Prostate gland (tissue), 2 donors: ENCODE measurements at regions not wholly inside any gene's neighbourhood (a gene's known extent, or its start where the extent isn't known, plus 50 kb on each side); places are given as distances from the start of the nearest gene placed in this dataset.
A peak's percentile ranks its signal among the peaks of the same experiment; 100 is the strongest.

ENCODE experiments used
- POLR2A ChIP-seq: fragments of 450-650 bp; IDR thresholded peaks from one replicate; pipeline ENCODE4 v1.6.1; 2016; ENCODE audit warnings: antibody characterized with exemption, mild to moderate bottlenecking
- POLR2AphosphoS5 ChIP-seq: sonication (generic); formaldehyde crosslinking; IDR thresholded peaks from one replicate; pipeline ENCODE4 v1.6.1; 2017; ENCODE audit warnings: antibody characterized with exemption
- TF ChIP-seq, protein P1 (sequence below), 4 experiments: fragments of 200-600 bp in 2 of 4; fragments of 450-650 bp in 2 of 4; sonication (generic) in 2 of 4; IDR thresholded peaks; 1 replicate in 3 of 4; 2 replicates in 1 of 4; pipeline ENCODE4 v1.5.1; 2016 to 2019; ENCODE audit warnings: antibody characterized with exemption in 4 of 4, mild to moderate bottlenecking in 2 of 4, moderate library complexity in 2 of 4

DNA sequence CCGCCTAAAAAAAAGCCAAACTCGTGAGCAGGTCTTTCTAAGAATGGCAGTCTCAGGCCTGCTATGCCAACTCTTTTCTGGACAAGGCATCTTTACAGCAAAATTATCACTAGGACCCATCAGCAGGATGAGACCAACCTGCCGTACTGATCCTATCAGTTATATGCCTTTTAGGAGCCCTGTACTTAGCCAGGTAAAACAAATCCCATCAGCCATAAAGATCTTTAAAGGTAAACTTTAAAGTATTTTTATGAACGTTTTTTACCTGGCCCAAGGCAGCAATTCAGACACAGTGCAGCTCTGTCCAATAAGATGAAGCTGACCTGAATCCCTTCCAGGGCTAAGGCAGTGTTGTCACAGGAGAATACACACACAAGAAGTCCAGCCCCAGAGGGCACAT lies 51.3 kb upstream of the TGM3 start:
- TF ChIP-seq, protein P1, sequence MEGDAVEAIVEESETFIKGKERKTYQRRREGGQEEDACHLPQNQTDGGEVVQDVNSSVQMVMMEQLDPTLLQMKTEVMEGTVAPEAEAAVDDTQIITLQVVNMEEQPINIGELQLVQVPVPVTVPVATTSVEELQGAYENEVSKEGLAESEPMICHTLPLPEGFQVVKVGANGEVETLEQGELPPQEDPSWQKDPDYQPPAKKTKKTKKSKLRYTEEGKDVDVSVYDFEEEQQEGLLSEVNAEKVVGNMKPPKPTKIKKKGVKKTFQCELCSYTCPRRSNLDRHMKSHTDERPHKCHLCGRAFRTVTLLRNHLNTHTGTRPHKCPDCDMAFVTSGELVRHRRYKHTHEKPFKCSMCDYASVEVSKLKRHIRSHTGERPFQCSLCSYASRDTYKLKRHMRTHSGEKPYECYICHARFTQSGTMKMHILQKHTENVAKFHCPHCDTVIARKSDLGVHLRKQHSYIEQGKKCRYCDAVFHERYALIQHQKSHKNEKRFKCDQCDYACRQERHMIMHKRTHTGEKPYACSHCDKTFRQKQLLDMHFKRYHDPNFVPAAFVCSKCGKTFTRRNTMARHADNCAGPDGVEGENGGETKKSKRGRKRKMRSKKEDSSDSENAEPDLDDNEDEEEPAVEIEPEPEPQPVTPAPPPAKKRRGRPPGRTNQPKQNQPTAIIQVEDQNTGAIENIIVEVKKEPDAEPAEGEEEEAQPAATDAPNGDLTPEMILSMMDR (IDR thresholded peaks at IDR 0.05): no peak
- TF ChIP-seq POLR2A (no peak), POLR2AphosphoS5 (peak; percentile 72)
